DMS153 (cell line): ENCODE measurements at regions not wholly inside any gene's neighbourhood (a gene's known extent, or its start where the extent isn't known, plus 50 kb on each side); places are given as distances from the start of the nearest gene placed in this dataset.

Experiments
- DNase-seq: peaks from one replicate; lab custom pipeline; 2025; lab: John Stamatoyannopoulos, UW

DNA sequence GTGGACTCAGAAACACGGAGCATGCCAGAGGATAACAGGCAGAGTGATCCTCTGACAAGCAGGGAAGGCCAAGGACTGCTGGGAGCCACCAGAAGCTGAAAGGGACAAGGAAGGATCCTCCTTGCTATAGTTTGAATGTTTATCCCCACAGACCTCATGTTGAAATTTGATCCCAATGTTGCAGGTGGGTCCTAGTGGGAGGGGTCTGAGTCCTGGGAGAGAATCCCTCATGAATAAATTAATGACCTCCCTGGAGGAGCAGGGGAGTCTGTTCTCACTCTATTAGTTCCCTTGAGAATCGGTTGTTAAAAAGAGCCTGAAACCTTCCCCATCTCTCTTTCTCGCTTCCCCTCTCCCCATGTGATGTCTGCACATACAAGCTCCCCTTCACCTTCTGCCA, 124.4 kb downstream of the FBXO15 start:
- DNase-seq: no peak

DNA sequence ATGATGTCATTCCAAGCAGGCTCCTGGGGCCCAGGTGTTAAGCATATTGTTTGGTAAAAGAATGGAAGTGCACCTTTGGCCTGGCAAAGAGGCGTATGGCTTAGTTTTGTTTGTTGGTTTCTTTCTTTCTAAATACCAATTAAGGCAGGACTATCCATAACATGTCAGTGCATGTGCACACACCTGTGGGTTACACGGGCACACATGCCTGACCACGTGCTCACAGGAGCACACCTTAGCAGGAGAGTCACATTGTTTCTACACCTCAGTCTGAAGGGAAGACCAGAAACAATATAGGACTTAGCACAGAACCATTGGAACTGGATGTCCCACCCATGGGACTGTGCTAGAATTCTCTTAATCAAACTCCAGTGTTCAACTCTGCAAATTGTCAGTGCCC, 127.8 kb downstream of the FBXO15 start:
- DNase-seq: no peak

DNA sequence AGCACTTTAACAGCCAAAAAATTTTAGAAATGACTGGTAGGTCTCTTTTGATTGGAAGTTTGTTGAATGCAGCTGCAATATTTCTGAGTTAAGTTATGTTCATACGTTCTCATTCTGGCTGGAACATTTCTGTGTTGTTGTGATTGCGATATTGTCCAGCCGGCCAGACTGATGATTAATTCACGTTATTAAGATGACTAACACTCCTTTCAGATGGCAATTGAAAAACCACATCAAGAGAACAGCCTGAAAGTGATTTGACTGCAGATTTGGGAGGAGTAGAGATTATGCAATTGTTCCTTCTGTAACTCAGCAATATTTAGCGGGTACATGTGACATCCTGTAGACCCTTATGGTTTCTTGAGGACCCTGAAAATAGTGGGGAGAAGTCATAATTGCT, 133.7 kb downstream of the FBXO15 start:
- DNase-seq: no peak

DNA sequence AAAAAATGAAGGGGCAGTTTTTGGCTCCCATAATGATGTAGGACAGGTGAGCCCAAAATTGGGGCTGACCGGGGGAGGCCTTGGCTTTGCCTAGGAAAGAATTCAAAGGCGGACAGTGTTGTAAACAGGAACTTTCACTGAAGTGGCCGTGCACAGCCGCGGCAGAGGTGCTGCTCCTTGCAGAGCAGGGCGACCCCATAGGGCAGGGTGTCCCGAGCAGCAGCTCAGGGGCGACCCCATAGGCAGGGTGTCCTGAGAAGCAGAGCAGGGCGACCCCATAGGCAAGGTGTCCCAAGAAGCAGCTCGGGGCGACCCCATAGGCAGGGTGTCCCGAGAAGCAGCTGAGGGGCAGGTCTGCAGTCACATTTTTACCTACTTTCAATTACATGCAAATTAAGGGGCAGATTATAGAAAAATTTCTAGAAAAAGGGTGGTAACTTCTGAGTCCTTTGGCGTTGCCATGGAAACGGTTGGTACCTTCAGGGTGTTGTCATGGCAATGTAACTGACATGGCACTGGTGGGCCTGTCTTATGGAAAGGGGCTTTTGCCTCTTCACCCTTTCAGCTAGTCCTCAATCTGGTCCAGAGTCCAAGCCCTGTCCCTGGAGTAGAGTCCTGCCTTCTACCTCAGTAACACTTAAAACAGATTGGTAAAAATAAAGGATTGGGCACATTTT, 134.5 kb downstream of the FBXO15 start:
- no peak for DNase-seq

DNA sequence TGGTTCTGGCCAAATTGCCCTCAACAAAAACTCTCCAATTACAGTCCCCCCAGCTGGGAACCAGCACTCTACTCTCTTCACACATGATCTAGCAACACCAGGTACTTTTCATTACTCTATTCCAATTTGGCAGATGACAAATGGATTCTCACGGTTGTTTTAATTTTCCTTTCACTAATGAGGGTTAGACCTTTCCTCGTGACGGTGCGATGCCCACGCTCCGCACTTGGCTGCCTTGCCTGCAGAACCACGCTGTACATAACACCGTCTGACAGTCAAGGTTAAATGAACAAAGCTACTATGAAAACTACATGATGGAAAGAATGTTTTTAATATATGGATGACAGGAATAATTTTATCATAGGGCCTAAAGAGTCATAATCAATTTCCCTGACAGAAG, 141.5 kb downstream of the FBXO15 start:
- DNase-seq: no peak

DNA sequence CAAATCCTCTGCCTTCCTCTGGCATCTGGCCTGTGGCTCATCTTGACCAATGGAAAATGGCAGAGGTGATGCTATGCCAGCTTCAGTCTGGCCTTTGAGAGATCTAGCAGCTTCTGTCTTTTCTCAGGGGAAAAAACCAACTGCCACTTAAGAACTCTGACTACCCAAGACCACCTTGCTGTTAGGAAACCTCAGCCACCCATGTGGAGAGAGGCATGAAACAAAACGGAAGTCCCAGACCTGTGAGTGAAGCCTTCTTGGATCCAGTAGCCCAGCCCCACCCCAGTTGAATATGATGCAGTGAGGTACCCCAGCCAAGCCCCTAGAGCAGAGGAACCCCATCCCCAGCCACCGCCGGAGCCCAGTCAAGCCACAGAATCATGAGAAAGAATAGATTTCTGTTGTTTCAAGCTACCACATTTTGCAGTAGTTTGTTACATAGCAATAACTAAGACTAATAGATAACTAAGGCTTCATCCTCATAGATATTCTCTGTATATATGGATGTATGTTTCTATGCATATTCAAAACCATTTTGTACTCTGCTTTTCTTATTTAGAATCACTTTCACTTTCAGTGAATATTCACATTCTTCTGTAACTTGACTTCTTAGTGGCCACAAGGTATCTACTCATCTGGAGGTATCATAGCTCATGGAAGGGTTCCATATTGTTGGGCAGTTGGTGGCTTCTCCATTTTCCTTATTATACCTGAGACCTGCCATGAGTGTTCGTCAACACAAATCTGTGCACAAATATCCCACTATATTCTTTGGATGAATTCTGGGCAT, 142.1 kb downstream of the FBXO15 start:
- DNase-seq: no peak

DNA sequence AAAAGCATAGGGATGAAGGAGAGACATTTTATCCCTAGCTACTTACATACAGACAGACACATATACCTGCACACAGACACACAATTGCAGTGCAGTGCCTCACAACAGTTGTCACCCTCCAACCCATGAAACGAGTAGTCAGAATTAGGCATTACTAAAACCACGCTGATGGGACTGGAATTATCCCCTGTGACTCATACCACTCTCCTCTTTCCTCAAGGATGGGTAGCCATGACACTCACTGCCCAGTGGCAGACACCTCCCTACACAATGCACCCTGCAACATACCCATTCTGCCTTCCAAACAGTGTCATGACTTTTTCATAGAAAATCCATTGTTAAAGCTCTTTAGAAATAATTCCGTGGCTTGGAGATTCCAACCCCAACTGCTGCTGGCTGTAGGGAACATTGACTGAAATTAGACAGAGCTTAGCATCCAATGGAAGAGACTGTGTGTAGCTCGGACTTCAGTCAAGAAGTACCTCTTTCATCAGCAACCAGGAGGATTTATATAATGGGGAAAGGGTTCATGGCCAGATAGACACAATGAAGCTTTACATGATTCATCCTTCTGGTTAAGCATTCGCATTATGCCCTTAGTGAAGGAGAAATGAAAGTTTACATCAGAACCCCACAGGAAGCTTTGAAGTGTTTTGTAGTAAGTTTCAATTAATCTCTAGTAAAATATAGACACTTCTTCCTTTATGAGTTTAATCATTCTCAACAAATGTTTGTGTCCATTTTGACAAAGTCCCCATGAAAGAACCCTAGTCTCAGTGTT, 155.2 kb downstream of the FBXO15 start:
- DNase-seq: no peak

DNA sequence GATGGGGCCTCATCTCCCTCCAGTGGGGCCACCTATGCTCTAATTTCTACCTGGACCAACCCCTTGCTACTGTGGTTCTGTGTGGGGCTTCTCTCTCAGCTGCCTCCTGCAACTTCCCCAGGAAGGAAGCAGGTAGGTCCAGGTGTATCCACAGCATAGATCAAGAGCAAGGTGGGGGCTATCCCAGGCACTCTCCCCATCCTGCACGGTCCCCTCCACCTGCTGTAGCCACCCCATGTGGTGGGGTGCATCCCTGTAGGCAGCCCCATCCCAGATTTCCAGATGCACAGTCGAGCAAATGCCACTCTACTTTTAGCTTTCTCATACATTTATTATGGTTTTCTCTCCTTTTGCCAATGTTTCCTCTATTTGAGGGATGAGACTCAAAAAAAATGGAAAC, 156.1 kb downstream of the FBXO15 start:
- DNase-seq: no peak

DNA sequence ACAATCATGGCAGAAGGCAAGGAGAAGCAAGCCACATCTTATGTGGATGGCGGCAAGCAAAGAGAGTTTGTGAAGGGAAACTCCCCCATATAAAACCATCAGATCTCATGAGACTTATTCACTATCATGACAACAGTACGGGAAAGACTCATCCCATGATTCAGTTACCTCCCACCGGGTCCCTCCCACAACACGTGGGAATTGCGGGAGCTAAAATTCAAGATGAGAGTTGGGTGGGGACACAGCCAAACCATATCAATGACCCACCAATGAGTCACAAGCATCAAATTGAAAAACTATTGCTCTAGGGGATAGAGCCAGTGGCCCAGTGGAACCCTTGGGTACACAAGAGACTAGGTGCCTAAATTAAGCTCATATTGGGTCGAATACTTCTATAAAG, 157.4 kb downstream of the FBXO15 start:
- no peak for DNase-seq

DNA sequence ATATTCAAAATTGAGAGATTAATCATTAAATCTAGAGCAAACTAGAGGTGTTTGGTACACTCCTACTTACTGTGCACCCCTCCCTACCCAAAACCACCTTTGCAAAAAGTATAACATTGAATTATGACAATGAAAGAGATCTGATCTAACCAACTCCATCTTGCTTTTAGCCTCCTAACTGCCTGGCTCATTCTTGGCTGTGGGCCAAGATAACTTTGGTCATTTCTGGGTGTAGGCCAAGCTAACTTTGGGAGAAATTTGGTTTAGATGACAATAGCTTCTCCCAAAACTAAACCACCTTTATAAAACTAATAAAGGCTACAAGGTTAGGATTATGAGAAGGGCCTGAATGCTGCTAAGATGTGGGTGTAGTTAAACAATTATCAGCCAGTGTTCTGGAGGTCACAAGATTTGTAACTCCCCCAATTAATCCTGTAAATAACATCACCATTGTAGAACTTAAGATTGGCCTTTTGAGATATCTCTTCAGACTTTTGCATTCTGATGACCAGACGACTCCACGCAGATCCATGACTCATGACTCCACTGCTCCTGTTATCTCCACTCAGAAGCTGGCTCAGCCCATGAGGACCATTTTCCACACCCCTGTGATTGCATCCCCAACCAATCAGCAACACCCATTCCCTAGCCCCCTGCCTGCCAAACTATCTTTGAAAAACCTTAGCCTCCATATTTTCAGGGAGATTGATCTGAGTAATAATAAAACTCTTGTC, 160.2 kb downstream of the FBXO15 start:
- no peak for DNase-seq

DNA sequence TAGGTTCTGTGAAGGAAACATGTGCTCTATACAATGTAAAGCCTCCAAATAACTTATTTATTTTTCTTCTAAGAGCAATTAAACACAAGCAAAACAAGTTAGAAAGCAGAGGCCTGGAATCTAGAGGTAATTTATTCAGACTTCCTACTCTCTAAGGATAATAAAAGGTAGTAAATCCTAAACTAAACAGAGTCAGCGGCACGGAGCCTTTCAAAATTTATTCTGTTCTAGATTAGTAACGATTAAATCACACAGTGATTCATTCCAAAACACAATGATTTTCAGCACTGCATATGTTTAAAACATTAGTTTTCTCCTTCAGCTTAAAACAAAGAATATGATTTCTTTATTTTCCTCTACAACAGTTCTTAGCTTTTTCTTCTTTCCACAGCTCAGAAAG, 160.9 kb downstream of the FBXO15 start:
- no peak for DNase-seq

DNA sequence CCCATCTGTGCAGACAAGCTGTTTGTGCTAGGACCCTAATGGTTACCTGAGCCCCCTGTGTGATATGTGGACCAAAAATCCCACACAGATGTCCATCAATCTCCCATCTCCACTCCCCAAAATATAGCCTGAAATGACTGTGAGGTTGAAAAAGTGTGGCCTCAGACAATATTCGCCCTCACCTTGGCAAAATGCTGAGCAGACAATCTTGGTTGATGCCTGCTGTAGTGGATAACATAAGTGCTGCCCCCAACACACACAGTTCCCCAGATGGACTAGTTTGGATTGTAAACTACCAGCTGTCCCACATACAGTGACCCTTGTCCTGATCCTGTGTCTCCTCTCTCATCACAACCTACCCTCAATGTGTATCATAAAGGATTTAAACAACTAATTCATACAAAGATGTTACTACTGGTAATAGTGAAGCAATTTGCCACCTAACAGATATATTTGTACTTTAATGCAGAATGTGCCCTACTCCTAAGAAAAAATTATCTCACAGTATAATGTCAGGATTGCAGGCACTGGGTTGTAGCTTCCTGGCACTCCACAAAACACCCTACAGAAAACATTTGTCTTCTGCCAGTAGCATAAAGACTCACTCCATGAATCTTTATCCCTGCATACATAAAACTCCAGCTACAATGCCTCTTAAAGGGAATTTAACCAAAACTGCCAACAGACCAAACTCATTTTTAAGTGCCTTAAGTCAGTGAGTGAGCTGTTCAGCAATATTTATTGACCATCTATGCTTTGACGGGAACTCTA, 161.6 kb downstream of the FBXO15 start:
- DNase-seq: no peak

DNA sequence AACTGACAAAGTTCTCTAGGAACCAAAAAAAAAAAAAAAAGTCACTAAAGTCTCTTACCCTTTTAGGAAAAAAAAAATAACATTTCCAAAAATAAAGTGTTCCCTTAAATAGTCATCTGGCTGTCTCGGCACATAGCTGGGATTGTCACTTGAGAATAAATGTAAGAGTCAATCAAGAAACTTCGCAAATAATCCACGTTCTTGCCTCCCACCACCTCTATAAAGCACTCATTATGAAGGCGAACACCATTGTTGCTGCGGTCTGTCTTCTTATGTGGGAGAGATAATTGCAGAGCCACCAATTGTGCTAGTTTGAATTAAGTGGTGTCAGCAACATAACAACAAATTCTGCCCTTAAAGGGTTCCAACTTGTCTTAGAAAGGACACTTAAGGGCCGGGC, 163.7 kb downstream of the FBXO15 start:
- DNase-seq: no peak

DNA sequence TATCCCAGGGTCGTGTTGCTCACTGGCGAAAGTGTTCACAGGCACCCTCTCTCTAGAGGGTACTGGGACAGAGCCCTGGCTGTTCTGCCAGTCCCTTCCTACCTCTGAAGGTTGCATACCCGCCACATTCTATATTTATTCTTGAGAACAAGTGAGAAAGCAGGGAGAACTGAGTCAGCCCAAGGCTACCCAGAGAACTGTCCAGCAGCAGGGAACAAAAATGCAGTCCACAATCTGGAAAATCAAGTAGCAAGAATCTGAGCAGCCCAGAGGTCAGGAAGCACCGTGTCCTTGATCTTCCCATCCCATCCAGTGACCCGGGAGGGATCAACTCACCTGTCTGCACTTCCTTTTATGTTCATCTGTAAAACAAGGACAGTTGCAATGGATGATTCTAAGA, 164.1 kb downstream of the FBXO15 start:
- no peak for DNase-seq

DNA sequence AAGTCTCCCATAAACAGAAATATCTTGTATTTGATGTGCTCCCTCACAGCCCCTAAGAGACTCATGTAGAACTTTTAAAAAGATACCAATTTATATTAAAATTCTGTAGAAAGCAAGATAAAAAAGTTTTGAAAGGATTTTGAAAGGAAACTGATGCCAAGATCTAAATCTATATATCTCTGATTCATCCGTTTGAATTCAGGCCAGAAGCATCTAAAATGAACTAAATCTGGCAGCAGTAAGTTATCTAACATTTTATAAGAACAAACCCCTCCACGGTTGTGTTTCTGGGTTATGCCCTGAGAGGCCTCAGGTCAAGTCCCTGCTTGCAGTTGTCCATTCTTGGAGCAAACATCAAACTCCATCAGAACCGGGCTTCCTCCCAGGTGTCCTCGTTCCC, 165.8 kb downstream of the FBXO15 start:
- no peak for DNase-seq

DNA sequence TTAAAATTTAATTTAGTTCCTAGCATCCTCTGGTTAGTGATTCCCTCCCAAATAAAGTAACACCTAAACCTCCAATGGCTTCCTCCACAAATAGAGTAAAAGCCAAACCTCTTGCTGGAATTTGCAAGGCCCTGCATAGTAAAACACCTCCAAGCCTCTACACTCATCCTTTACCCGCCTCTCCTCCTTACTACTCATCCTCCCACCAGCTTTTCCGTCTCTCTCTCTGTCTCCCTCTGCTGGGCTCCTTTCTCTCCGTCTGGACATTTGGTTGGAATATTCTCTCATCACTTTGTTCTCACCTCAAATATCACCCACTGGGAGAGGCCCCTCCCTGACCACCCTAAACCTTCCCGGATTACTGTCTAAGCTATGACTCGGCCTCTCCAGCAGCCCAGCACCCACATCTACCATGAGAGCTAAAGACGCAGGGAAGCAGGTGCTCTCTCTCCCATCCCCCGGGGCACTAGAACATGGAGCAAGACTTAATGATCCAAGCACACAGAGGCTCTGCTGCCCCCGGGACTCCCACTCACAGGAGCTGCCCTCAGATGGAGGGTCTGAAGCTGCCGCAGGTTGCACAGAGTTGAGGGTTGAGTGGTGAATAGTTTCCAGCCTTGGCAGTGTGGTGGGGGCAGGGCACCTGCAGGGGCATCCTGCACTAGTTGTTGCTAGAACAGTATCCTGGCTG, 167.2 kb downstream of the FBXO15 start:
- DNase-seq: no peak

DNA sequence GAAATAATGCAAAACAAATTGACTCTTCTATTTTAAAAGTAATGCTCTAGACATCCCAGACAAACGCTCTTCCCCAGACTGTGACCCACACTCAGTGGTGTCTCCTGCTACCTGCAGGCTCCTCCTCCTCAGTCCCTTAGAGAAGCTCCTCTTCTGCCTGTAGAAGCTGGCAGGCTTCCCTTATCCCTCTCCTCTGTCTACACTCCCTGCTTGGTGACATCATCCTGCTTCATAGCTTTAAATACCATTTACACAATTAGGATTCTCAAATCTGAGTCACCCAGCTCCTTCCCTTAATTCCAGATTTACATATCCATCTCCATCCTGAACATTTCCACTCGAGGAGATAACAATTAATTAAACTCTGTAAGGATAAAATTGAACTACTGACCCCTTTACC, 167.9 kb downstream of the FBXO15 start:
- DNase-seq: no peak

DNA sequence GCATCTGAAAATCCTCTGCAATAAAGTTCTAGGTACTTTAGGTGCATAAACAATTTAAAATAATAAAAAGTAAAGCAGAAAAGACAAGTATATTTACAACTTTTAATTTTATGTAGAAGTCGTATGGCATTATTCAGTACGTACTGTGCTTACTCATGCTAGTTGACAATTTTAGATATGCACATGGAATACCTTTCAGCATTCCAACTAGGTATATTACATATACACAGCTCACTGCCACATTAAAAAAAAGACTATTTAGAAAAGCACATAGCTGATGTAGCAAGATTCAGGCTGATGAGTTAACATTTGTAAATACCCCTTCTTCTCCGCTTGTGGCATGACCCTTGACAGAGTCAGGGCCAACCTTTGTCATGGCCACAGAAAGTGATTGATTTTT, 171.2 kb downstream of the FBXO15 start:
- no peak for DNase-seq

DNA sequence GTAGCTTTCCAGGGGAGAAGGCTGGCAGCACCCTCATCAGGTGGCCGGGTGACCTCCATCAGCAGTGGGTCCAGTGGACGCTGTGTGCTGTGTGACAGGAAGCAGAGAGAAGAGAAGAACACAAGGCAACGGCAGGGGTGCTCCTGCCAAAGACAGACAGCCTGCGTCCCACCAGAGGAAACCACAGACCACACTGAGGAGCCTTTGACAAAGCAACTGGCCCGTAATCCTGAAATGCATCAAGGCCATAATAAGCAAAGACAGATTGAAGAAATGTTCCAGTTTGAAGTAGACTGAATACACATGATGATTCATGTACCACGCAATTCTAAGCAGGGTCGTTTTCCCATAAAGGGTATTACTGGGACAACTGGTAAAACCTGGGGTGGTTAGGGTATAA, 172.4 kb downstream of the FBXO15 start:
- no peak for DNase-seq

DNA sequence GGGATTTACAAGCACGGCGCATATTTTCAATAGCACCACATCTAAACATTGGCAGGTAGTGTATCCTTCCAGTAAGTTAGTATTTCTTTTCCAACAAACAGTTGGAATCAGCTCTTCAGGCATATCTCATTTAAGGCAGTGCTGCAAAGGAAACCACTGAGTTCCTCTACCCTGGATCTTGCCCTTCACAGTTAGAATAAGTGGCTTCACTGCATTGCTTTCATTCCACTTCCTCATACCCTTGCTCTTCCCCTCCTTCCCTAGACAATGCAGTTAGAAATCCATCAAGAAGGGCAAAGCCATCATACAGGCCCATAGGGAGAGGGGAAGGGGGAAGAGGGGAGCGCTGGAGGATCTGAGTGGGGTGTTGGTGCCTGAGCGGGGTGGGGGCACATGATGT, 173.7 kb downstream of the FBXO15 start:
- no peak for DNase-seq

DNA sequence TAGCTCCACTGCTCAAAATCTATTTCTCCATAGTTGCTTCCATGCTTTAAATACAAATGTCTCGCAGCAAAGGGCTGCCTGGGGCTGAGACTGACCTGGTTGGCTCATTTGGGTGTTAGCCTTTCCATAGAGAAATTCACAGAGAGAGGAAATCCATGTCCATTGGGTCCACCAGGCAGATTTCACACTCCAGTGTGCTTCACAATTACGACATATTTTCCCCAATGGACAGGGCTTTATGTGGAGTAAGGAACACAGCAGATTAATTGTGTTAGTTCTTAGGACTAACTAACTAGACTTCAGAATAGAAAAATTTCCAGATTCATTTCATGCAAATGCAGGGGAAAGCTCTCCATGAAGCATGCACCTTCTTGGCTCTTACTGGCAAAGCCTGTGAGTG, 180.7 kb downstream of the FBXO15 start:
- DNase-seq: no peak
